Epithelial cell of prostate (primary cell): ENCODE measurements at regions not wholly inside any gene's neighbourhood (a gene's known extent, or its start where the extent isn't known, plus 50 kb on each side); places are given as distances from the start of the nearest gene placed in this dataset.

ENCODE experiments used
- DNase-seq: peaks from one replicate; pipeline ENCODE4 v3.0.0-alpha.2; 2011; ENCODE audit warnings: low read depth, low spot score
- H3K27ac ChIP-seq: fragments of 450-650 bp; 2 replicates; pipeline ENCODE4 v1.5.1; 2017; ENCODE audit warnings: mild to moderate bottlenecking

- H3K27ac ChIP-seq = no peak overlapping the region
- no peak for DNase-seq
Observed at GRCh38 chr9:129237164-129237611, 59.1 kb upstream of the IER5L start.

- no peak overlapping the region for H3K27ac ChIP-seq
- DNase-seq = no peak
Observed at GRCh38 chr9:129236441-129237145, 58.5 kb upstream of the IER5L start.

- DNase-seq = no peak
- H3K27ac ChIP-seq = no peak overlapping the region
Observed at GRCh38 chr9:129235931-129236331, 57.9 kb upstream of the IER5L start.

GRCh38 chr9:129235041-129235930, 57.2 kb upstream of the IER5L start:
- DNase-seq = no peak
- no peak overlapping the region for H3K27ac ChIP-seq

- DNase-seq = no peak
- no peak overlapping the region for H3K27ac ChIP-seq
Observed at GRCh38 chr9:129234491-129234890, 56.4 kb upstream of the IER5L start.

- H3K27ac ChIP-seq = no peak overlapping the region
- DNase-seq = no peak
Observed at GRCh38 chr9:129232839-129233591, 55.0 kb upstream of the IER5L start.

- no peak for DNase-seq
- H3K27ac ChIP-seq = no peak overlapping the region
Observed at GRCh38 chr9:129231759-129232158, 53.7 kb upstream of the IER5L start.

- no peak overlapping the region for H3K27ac ChIP-seq
- DNase-seq = no peak
Observed at GRCh38 chr9:129231022-129231739, 53.1 kb upstream of the IER5L start.

GRCh38 chr9:129230302-129230701, 52.2 kb upstream of the IER5L start:
- no peak for DNase-seq
- no peak overlapping the region for H3K27ac ChIP-seq
